GM20000 (cell line): ENCODE measurements at regions not wholly inside any gene's neighbourhood (a gene's known extent, or its start where the extent isn't known, plus 50 kb on each side); places are given as distances from the start of the nearest gene placed in this dataset.

Experiments
- DNase-seq: peaks from one replicate; pipeline ENCODE4 v3.0.0; 2012; ENCODE audit warnings: low spot score
- CTCF ChIP-seq: IDR thresholded peaks from 2 replicates; pipeline ENCODE4 v1.5.1; 2012; ENCODE audit warnings: mild to moderate bottlenecking, control low read depth; ENCODE audit errors: extremely low read depth, missing control alignments

DNA sequence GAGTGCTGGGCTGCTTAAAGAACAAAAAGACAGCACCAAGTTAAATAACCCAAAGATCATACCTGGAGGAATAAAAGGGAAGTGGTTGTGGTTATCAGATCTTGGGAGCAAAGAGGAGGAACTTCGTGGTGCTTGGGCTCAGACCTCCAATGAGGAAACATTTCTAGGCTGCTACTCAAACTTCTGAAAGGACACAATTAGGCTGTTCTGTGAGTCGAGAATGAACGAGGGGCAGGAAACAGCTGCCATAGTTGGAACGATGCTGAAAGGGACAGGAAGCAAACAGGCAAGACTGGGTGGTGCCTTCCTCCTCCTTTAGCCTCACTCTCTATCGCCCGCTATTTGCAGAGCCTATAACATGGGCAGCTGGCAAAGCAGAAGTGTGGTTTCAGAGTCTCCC is 276.3 kb upstream of the ARRDC4 start:
- DNase-seq = no peak
- TF ChIP-seq CTCF = no peak

GRCh38 chr15:97686324-97686723 is 274.2 kb upstream of the ARRDC4 start:
- no peak for DNase-seq
- TF ChIP-seq CTCF = no peak

DNA sequence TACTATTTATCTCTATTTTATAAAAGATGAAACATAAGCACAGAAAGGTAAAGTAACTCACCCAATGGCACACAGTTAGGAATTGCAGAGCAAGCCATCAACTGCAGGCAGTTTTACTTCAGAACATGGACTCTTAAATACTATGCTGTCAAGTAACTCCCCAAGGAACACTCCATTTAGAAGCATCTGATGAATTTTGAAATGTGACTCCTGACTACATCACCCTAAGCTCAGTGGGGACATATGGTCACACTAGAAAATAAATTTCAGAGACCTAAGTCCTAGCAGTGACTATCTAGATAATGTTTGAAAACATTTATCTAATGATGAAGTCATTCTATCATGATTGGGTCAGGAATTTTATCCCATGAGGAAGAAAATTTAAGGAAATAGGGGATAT is 272.8 kb upstream of the ARRDC4 start:
- DNase-seq = no peak

DNA sequence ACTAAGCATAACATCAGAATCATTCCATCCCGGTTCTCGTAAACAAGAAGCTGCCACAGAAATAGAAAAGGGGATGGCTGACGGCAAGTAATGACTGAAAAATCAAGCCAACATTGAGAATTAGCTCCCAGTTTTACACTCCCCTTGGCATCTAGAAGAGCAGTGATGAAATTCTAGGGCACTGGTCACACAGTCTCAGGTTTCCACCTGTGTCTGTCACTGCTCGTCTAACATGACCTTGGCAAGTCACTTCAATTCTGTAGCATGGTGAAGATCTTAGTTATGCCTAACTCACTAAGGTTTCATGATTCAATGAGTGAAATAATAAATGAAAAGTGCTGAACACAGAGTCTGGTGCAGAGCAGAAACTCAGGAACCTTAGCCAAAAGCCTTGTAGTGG is 272.3 kb upstream of the ARRDC4 start:
- no peak for TF ChIP-seq CTCF
- no peak for DNase-seq

More for the DNA sequence above, 272.8 kb upstream of the ARRDC4 start:
- no peak for TF ChIP-seq CTCF

DNA sequence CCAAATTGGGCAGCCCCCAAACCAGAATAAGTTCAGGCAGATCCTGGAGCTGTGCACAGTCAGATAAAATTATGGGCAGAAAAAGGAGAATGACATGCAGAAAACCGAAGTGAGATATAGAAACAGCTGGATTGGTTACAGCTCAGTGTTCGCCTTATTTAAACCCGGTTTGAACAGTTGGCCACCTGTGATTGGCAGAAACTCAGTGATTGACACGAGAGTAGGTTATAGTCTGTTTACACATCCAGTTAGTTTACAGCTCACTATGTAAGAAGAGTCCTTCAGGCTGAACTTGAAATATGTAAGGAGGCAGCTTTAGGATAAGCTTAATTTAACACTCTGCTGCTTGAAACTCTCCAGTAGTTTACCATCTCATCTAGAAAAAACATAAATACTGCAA is 271.6 kb upstream of the ARRDC4 start:
- no peak for TF ChIP-seq CTCF
- no peak for DNase-seq

GRCh38 chr15:97691078-97691477 is 269.4 kb upstream of the ARRDC4 start:
- no peak for DNase-seq
- no peak for TF ChIP-seq CTCF

GRCh38 chr15:97691799-97692198 is 268.7 kb upstream of the ARRDC4 start:
- no peak for TF ChIP-seq CTCF
- DNase-seq = no peak
